HL-60 (cell line): ENCODE measurements at regions not wholly inside any gene's neighbourhood (a gene's known extent, or its start where the extent isn't known, plus 50 kb on each side); places are given as distances from the start of the nearest gene placed in this dataset.

Source experiments
- GABPA ChIP-seq: IDR thresholded peaks from 2 replicates; pipeline ENCODE4 v1.6.1; 2012; ENCODE audit warnings: low read depth
- POLR2AphosphoS5 ChIP-seq: IDR thresholded peaks from 2 replicates; pipeline ENCODE4 v1.6.1; 2012; ENCODE audit warnings: low read depth
- SPI1 ChIP-seq: IDR thresholded peaks from 2 replicates; pipeline ENCODE4 v1.6.1; 2012; ENCODE audit warnings: low read depth, mild to moderate bottlenecking, borderline replicate concordance
- TF ChIP-seq, protein P1 (sequence below): IDR thresholded peaks from 2 replicates; pipeline ENCODE4 v1.6.1; 2012; ENCODE audit warnings: low read depth; ENCODE audit not compliant: insufficient replicate concordance
- TF ChIP-seq, protein P2 (sequence below): IDR thresholded peaks from one replicate; pipeline ENCODE4 v1.5.1; 2011; ENCODE audit warnings: low read length, control low read depth, inconsistent platforms; ENCODE audit not compliant: insufficient read depth

- TF ChIP-seq POLR2AphosphoS5 (no peak), GABPA (no peak), SPI1 (no peak)
- TF ChIP-seq, protein P1, sequence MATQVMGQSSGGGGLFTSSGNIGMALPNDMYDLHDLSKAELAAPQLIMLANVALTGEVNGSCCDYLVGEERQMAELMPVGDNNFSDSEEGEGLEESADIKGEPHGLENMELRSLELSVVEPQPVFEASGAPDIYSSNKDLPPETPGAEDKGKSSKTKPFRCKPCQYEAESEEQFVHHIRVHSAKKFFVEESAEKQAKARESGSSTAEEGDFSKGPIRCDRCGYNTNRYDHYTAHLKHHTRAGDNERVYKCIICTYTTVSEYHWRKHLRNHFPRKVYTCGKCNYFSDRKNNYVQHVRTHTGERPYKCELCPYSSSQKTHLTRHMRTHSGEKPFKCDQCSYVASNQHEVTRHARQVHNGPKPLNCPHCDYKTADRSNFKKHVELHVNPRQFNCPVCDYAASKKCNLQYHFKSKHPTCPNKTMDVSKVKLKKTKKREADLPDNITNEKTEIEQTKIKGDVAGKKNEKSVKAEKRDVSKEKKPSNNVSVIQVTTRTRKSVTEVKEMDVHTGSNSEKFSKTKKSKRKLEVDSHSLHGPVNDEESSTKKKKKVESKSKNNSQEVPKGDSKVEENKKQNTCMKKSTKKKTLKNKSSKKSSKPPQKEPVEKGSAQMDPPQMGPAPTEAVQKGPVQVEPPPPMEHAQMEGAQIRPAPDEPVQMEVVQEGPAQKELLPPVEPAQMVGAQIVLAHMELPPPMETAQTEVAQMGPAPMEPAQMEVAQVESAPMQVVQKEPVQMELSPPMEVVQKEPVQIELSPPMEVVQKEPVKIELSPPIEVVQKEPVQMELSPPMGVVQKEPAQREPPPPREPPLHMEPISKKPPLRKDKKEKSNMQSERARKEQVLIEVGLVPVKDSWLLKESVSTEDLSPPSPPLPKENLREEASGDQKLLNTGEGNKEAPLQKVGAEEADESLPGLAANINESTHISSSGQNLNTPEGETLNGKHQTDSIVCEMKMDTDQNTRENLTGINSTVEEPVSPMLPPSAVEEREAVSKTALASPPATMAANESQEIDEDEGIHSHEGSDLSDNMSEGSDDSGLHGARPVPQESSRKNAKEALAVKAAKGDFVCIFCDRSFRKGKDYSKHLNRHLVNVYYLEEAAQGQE: no peak
- TF ChIP-seq, protein P2, sequence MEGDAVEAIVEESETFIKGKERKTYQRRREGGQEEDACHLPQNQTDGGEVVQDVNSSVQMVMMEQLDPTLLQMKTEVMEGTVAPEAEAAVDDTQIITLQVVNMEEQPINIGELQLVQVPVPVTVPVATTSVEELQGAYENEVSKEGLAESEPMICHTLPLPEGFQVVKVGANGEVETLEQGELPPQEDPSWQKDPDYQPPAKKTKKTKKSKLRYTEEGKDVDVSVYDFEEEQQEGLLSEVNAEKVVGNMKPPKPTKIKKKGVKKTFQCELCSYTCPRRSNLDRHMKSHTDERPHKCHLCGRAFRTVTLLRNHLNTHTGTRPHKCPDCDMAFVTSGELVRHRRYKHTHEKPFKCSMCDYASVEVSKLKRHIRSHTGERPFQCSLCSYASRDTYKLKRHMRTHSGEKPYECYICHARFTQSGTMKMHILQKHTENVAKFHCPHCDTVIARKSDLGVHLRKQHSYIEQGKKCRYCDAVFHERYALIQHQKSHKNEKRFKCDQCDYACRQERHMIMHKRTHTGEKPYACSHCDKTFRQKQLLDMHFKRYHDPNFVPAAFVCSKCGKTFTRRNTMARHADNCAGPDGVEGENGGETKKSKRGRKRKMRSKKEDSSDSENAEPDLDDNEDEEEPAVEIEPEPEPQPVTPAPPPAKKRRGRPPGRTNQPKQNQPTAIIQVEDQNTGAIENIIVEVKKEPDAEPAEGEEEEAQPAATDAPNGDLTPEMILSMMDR: no peak
Observed at GRCh38 chrX:146259207-146259606, 441.6 kb downstream of the SLITRK2 start.
